BJ (cell line): ENCODE measurements at regions not wholly inside any gene's neighbourhood (a gene's known extent, or its start where the extent isn't known, plus 50 kb on each side); places are given as distances from the start of the nearest gene placed in this dataset.

Source experiments
- CTCF ChIA-PET: fragments of 350-600 bp; formaldehyde crosslinking; extraction: SDS; loops from one replicate; lab custom pipeline; 2021; ENCODE audit warnings: antibody characterized with exemption, inconsistent platforms; lab: Yijun Ruan, JAX
- POLR2A ChIA-PET: fragments of 300-600 bp; sonication (Branson Sonifier 250); formaldehyde crosslinking; extraction: SDS; loops from one replicate; lab custom pipeline; 2021; ENCODE audit warnings: antibody characterized with exemption; lab: Charles Lee
- DNase-seq: peaks from one replicate; pipeline ENCODE4 v3.0.0-alpha.2; 2011; ENCODE audit warnings: low read depth
- H3K27me3 ChIP-seq: 2 replicates; pipeline ENCODE4 v1.6.0; 2011; ENCODE audit warnings: low read length; ENCODE audit not compliant: control insufficient read depth, insufficient read depth
- H3K36me3 ChIP-seq: 2 replicates; pipeline ENCODE4 v1.5.1; 2011; ENCODE audit warnings: low read length; ENCODE audit not compliant: control insufficient read depth, insufficient read depth
- H3K4me3 ChIP-seq: 2 replicates; pipeline ENCODE4 v1.5.1; 2011; ENCODE audit warnings: low read depth, mild to moderate bottlenecking, control low read depth, low read length
- CTCF ChIP-seq: IDR thresholded peaks from 2 replicates; pipeline ENCODE4 v1.5.1; 2011; ENCODE audit warnings: low read depth, mild to moderate bottlenecking, control low read depth, inconsistent platforms, low read length, moderate library complexity; ENCODE audit not compliant: insufficient read depth

GRCh38 chr5:98570010-98570409 lies 203.5 kb upstream of the RGMB start:
- TF ChIP-seq CTCF = no peak
- H3K27me3 ChIP-seq = no peaks in the 10 kb centered on the region
- peak; percentile 41 for DNase-seq
- CTCF ChIA-PET = no interaction called here
- H3K36me3 ChIP-seq = no peaks in the 10 kb centered on the region
- POLR2A ChIA-PET = no interaction called here
- no peak overlapping the region for H3K4me3 ChIP-seq

GRCh38 chr5:98570661-98571191 lies 202.7 kb upstream of the RGMB start:
- Histone ChIP-seq H3K36me3 (no peaks in the 10 kb centered on the region), H3K27me3 (no peaks in the 10 kb centered on the region), H3K4me3 (no peak overlapping the region)
- CTCF ChIA-PET = interaction anchor here (0.5 kb wide), 1 partner anchor 32 kb away, joined by 3 read pairs; no protein-coding TSS in a partner anchor
- POLR2A ChIA-PET = no interaction called here
- DNase-seq = peak; percentile 11
- TF ChIP-seq CTCF = no peak

GRCh38 chr5:98573834-98574320 lies 199.6 kb upstream of the RGMB start:
- Histone ChIP-seq H3K4me3 (no peak overlapping the region), H3K36me3 (no peaks in the 10 kb centered on the region), H3K27me3 (no peaks in the 10 kb centered on the region)
- CTCF ChIA-PET = interaction anchor here (0.9 to 1.2 kb wide), 2 partner anchors 194 to 196 kb away, joined by 3 read pairs; no protein-coding TSS in a partner anchor
- POLR2A ChIA-PET = no interaction called here
- no peak for TF ChIP-seq CTCF
- no peak for DNase-seq

- CTCF ChIA-PET = no interaction called here
- DNase-seq = no peak
- POLR2A ChIA-PET = no interaction called here
- Histone ChIP-seq H3K36me3 (no peaks in the 10 kb centered on the region), H3K27me3 (no peaks in the 10 kb centered on the region), H3K4me3 (no peak overlapping the region)
- no peak for TF ChIP-seq CTCF
Observed at GRCh38 chr5:98576275-98576674, 197.2 kb upstream of the RGMB start.

GRCh38 chr5:98578438-98578837 lies 195.0 kb upstream of the RGMB start:
- no peaks in the 10 kb centered on the region for H3K27me3 ChIP-seq
- ChIA-PET CTCF (no interaction called here), POLR2A (no interaction called here)
- no peaks in the 10 kb centered on the region for H3K36me3 ChIP-seq
- DNase-seq = no peak
- no peak overlapping the region for H3K4me3 ChIP-seq
- no peak for TF ChIP-seq CTCF
